ENCODE measurements at regions not wholly inside any gene's neighbourhood (a gene's known extent, or its start where the extent isn't known, plus 50 kb on each side); places are given as distances from the start of the nearest gene placed in this dataset.

- TF ChIP-seq CTCF (IDR thresholded peaks at IDR 0.05) (no peak), POLR2A (IDR thresholded peaks at IDR 0.05) (no peak)
Observed at GRCh38 chr22:27144321-27144720, 486.9 kb downstream of the MIAT start.

All from Peyer's patch (tissue), 4 donors.